Calu3 (cell line): ENCODE measurements at regions not wholly inside any gene's neighbourhood (a gene's known extent, or its start where the extent isn't known, plus 50 kb on each side); places are given as distances from the start of the nearest gene placed in this dataset.

Source experiments
- BruUV-seq: library from RNA; stranded (reverse); fragments of 400-500 nt; replicated peaks from 2 replicates; lab custom pipeline; 2021; lab: Mats Ljungman, UMichigan
- CTCF ChIA-PET: fragments of 300-600 bp; sonication (Branson Sonifier 250); formaldehyde crosslinking; loops from one replicate; lab custom pipeline; 2022; ENCODE audit warnings: antibody characterized with exemption; lab: Charles Lee
- DNase-seq: peaks from one replicate; pipeline ENCODE4 v3.0.0; 2022
- H3K27ac Mint-ChIP-seq: one replicate; pipeline ENCODE4 v1.8.0; 2022; ENCODE audit warnings: mixed read lengths; ENCODE audit not compliant: unreplicated experiment
- H3K27me3 Mint-ChIP-seq: one replicate; pipeline ENCODE4 v1.8.0; 2022; ENCODE audit warnings: mixed read lengths; ENCODE audit not compliant: unreplicated experiment
- H3K36me3 Mint-ChIP-seq: one replicate; pipeline ENCODE4 v1.8.0; 2022; ENCODE audit warnings: mild to moderate bottlenecking, moderate library complexity, mixed read lengths; ENCODE audit not compliant: insufficient read depth, unreplicated experiment
- H3K4me1 Mint-ChIP-seq: one replicate; pipeline ENCODE4 v1.8.0; 2022; ENCODE audit warnings: mild to moderate bottlenecking, low read depth, mixed read lengths; ENCODE audit not compliant: unreplicated experiment
- H3K4me3 Mint-ChIP-seq: one replicate; pipeline ENCODE4 v1.8.0; 2022; ENCODE audit warnings: mild to moderate bottlenecking, low read depth, moderate library complexity, mixed read lengths; ENCODE audit not compliant: unreplicated experiment
- H3K9me3 Mint-ChIP-seq: one replicate; pipeline ENCODE4 v1.8.0; 2022; ENCODE audit warnings: low read depth, mixed read lengths; ENCODE audit not compliant: unreplicated experiment
- intact Hi-C: fragments of 100-400 bp; cut with micrococcal nuclease; formaldehyde crosslinking; loops from one replicate; pipeline ENCODE4 v1.10.0; 2022; ENCODE audit not compliant: unreplicated experiment
- TF ChIP-seq, protein P1 (sequence below): fragments of 200-600 bp; IDR thresholded peaks from one replicate; pipeline ENCODE4 v1.8.0; 2022; ENCODE audit warnings: antibody characterized with exemption; ENCODE audit not compliant: unreplicated experiment

DNA sequence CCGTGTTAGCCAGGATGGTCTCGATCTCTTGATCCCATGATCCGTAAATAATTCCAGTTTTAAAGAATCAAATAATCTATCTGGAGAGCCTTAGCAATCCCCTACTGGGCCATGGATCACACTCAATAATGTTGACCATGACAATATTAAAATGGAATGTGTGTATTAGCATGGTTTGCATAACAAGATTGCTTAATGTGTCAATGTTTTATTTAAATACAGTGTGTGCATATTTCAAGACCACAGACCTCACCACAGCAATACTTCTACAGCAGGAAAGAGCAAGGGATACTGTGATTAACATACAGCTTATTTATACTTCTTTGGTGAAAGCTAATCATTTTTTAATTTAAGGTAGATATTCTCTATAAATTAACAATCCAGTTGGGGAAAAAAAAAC is 470.4 kb downstream of the TFAP2B start:
- H3K27ac Mint-ChIP-seq: no peak overlapping the region

DNA sequence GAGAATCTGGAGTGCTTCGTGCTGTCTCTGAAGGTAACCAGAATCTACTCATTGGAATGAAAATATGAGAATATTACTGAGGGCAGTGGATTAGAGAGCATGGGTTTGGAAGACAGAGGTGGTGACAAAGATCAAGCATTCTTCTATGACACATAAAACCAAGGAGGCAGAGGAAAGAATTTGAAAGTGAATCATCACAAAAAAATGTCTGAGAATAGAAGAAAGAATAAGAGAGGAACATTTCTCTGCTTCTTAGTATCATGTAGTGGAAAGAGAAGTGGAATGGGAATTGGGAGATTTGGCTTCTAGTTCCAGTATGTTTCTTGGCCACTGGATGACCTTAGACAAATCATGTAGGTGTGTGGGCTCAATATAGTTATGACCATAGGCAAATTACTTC is 474.0 kb downstream of the TFAP2B start:
- H3K36me3 Mint-ChIP-seq: no peaks in the 10 kb centered on the region
- no peaks in the 10 kb centered on the region for H3K9me3 Mint-ChIP-seq
- H3K27me3 Mint-ChIP-seq: no peaks in the 10 kb centered on the region
- TF ChIP-seq, protein P1, sequence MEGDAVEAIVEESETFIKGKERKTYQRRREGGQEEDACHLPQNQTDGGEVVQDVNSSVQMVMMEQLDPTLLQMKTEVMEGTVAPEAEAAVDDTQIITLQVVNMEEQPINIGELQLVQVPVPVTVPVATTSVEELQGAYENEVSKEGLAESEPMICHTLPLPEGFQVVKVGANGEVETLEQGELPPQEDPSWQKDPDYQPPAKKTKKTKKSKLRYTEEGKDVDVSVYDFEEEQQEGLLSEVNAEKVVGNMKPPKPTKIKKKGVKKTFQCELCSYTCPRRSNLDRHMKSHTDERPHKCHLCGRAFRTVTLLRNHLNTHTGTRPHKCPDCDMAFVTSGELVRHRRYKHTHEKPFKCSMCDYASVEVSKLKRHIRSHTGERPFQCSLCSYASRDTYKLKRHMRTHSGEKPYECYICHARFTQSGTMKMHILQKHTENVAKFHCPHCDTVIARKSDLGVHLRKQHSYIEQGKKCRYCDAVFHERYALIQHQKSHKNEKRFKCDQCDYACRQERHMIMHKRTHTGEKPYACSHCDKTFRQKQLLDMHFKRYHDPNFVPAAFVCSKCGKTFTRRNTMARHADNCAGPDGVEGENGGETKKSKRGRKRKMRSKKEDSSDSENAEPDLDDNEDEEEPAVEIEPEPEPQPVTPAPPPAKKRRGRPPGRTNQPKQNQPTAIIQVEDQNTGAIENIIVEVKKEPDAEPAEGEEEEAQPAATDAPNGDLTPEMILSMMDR: no peak
- no peaks in the 10 kb centered on the region for H3K4me1 Mint-ChIP-seq
- intact Hi-C loops: no loop called here
- no peak overlapping the region for H3K27ac Mint-ChIP-seq
- no peak overlapping the region for H3K4me3 Mint-ChIP-seq
- CTCF ChIA-PET: no interaction called here
- no peak for DNase-seq
- no TSS peak for BruUV-seq

More for the DNA sequence above, 470.4 kb downstream of the TFAP2B start:
- Mint-ChIP-seq H3K9me3 (no peaks in the 10 kb centered on the region), H3K4me3 (no peak overlapping the region), H3K27me3 (no peaks in the 10 kb centered on the region), H3K36me3 (no peaks in the 10 kb centered on the region), H3K4me1 (no peaks in the 10 kb centered on the region)
- DNase-seq: no peak
- intact Hi-C loops: no loop called here
- TF ChIP-seq, protein P1: no peak
- BruUV-seq: no TSS peak
- CTCF ChIA-PET: no interaction called here

DNA sequence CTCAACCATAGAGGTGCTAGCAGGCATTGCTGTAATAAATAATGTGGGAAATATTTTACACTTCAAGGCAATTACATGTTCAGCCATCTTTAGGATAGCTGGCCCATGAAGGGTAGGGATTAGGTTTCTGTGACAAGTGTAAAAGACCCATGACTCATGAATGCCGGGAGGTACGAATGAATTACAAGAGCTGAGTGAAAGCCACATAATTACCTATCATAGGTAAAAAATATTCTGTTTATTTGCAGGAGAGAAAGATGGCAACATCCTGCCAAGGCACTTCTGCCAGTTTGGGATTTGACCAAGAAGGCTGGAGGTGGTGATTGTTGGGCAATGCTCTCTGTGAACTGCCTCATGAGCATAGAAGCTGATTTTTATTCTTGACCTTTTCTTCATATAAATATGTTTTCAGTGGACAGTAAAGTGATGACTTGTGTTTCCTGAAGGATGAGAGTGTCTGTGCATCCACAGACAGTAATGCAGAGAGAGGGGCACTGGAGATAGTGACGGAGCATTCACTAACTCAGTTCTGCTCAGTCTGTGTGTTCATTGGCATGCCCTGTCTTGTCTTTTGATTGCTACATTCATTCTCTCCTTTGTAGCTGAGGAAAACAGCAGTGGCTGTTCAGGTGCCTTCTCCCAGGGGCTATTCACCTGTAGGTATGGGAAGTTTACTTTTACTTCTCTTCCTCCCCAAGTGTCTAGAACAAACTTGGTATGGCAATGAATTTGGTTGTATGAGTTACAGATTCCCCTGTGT is 481.1 kb downstream of the TFAP2B start:
- CTCF ChIA-PET: no interaction called here
- TF ChIP-seq, protein P1: no peak
- BruUV-seq: no TSS peak
- Mint-ChIP-seq H3K9me3 (no peaks in the 10 kb centered on the region), H3K4me3 (no peak overlapping the region), H3K4me1 (no peaks in the 10 kb centered on the region), H3K36me3 (no peaks in the 10 kb centered on the region), H3K27me3 (no peaks in the 10 kb centered on the region), H3K27ac (no peak overlapping the region)
- intact Hi-C loops: no loop called here
- no peak for DNase-seq

DNA sequence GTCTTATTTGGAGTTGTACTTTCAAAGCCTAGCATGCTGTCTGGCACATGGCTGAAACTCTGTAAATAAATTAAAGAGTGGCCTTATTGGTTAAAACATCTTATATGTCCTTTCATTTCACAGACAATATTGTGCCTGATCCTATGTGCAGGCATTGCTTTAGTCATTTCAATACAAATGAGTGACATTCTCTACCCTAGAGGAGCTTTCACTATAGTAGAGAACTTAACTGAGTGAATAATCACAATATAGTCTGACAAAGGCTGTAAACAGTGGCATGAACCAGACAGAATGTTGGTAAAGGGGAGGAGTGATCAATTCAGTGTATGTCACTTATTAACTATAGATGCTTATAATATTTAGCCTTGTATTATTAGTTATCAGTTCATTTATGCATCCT is 481.8 kb downstream of the TFAP2B start:
- Mint-ChIP-seq H3K27ac (no peak overlapping the region), H3K27me3 (no peaks in the 10 kb centered on the region), H3K9me3 (no peaks in the 10 kb centered on the region), H3K4me1 (no peaks in the 10 kb centered on the region), H3K36me3 (no peaks in the 10 kb centered on the region), H3K4me3 (no peak overlapping the region)
- BruUV-seq: no TSS peak
- intact Hi-C loops: no loop called here
- TF ChIP-seq, protein P1: no peak
- DNase-seq: no peak
- CTCF ChIA-PET: no interaction called here
